ENCODE measurements at regions not wholly inside any gene's neighbourhood (a gene's known extent, or its start where the extent isn't known, plus 50 kb on each side); places are given as distances from the start of the nearest gene placed in this dataset.

DNA sequence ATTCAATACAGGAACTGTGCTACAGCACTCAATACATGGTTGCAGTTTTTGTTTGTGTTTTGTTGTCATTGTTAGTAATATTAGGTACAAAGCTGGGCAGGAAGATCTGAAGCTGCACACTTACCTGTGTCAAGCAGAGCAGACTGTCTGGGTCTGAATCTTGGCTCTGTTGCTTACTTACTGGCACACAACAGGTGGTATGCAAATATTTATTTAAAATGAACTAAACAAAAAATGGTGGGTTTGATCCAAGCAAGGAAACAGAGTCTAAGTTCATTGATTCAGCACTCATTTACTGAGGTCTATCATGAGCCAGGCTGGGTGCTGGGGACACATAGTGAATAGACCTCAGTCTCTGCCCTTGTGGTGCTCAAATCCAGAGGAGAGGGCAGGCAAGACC lies 230.4 kb downstream of the OMA1 start:
- no peak for DNase-seq
- intact Hi-C loops (cut with DNase I): no loop called here

DNA sequence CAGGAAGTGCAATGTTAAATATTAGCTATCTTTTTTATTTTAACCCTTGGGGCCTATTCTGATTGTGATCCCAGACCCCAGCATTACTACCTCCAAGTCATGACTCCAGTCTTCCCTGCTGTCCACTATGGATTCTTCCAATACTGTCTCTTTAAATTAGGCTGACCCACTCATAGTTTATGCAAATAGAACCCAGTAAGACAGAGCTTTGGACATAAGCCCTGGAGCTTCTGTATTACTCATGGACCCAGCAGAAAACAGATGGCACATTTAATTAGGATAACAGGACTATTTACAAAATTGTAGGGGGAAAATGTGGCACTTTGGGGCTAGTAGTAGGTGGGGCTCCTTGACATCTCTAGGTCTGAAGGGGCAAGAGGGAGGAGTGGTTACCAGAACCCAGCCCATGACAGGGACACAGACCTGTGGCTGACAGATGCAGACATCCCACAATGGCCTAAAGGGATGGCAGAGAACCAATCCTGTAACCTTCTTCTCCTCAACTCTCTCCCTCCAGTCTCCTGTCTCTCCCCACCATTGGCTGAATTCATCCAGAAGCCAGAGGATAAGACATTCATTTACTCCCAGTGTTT lies 233.5 kb downstream of the OMA1 start:
- intact Hi-C loops (cut with DNase I): no loop called here
- no peak for DNase-seq

- intact Hi-C loops (cut with DNase I): no loop called here
- DNase-seq: no peak
Observed at GRCh38 chr1:58312461-58312860, 234.1 kb downstream of the OMA1 start.

- no peak for DNase-seq
- intact Hi-C loops (cut with DNase I): no loop called here
Observed at GRCh38 chr1:58310881-58311280, 235.6 kb downstream of the OMA1 start.

DNA sequence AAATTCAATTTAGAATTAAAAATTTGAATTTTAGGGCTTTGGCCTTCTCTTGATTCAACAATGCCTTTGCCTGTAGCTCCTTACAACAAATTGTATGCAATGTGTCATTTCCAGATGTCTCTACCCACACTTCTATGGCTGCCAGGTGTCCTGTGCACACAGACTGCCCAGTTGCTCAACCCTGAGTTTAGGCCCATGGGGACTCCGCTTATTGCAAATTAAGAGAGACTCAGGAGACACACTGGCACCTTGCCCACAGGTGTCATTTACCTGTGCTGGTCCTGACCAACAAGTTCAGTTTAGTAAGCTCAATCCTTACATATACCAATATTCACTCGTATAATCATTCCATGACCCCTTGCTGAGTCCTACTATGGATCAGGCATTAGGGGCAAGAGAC lies 236.1 kb downstream of the OMA1 start:
- intact Hi-C loops (cut with DNase I): no loop called here
- no peak for DNase-seq

DNA sequence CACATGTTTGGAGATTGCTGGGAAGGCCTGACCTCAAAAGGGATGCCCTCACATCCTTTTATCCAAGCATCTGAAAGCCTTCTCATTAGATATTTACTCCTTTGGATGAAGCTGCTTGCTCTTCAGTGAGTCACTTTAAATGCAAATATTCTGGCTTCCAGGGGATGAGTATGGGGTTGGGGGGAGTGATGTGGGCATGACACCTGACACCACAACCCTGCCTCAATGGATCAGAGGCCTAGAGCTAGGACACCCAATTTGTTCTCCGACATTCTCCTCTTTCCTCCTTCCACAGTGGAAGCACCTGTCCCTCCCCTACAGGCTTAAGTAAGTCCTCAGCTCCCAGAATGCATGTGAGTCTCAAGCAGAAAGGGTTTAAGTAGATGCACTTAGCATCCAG lies 238.3 kb downstream of the OMA1 start:
- intact Hi-C loops (cut with DNase I): no loop called here

DNA sequence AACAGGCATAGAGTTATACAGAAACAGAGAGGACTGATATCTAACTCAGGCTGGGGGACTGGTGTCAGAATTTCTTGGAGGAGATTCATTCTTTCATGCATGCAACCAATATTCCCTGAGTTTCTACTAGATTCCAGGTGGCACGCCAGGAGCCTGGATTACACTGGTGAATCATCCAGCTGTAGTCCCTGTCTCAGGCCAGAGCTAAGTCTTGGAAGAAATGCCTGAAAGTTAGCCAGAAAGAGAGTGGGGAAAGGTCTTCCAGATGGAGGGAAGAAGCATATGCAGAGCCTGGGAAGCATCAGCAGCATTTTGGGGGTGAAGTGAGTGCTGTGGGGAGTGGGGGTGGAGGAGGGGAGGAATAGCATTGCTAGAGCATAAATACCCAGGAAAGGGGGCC lies 239.1 kb downstream of the OMA1 start:
- intact Hi-C loops (cut with DNase I): no loop called here
- no peak for DNase-seq

More for the DNA sequence above, 238.3 kb downstream of the OMA1 start:
- no peak for DNase-seq

- intact Hi-C loops (cut with DNase I): no loop called here
- DNase-seq: no peak
Observed at GRCh38 chr1:58305622-58306021, 240.9 kb downstream of the OMA1 start.

GRCh38 chr1:58304346-58304975 lies 242.1 kb downstream of the OMA1 start:
- intact Hi-C loops (cut with DNase I): no loop called here
- DNase-seq: no peak

- no peak for DNase-seq
- intact Hi-C loops (cut with DNase I): no loop called here
Observed at GRCh38 chr1:58303841-58304240, 242.7 kb downstream of the OMA1 start.

GRCh38 chr1:58293388-58293787 lies 253.1 kb downstream of the OMA1 start:
- no peak for DNase-seq
- intact Hi-C loops (cut with DNase I): no loop called here

DNA sequence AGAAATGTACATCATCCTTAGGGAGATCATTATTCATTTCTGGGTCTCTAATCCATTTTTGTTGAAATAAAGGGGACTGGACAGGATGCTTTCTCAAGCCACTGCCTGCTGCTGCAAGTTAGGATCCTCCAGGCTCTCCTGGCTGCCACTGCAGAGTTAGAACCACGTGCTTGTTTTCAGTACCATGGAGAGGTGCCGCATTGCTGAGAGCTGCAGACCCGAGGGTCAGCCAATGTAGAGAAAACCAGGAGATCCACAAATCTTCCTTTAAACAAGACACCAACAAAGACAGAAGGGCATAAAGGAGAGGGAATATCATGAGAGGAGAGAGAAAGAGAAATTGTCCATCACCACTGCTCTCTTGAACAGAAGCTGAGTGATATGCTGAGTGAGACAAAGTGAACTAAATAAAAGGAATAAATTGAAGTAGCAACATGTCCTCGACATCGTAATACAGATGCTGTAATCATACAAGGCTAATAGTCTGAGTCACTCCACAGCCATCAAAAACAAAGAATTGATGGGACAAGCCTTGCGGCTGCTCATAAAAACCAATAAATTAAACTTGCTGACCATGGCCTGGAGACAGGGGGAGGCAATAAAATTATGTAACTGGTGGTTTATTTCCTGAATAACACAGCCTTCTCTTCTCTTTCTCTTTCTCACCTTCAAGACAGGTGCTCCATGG lies 255.7 kb downstream of the OMA1 start:
- intact Hi-C loops (cut with DNase I): no loop called here
- DNase-seq: no peak

DNA sequence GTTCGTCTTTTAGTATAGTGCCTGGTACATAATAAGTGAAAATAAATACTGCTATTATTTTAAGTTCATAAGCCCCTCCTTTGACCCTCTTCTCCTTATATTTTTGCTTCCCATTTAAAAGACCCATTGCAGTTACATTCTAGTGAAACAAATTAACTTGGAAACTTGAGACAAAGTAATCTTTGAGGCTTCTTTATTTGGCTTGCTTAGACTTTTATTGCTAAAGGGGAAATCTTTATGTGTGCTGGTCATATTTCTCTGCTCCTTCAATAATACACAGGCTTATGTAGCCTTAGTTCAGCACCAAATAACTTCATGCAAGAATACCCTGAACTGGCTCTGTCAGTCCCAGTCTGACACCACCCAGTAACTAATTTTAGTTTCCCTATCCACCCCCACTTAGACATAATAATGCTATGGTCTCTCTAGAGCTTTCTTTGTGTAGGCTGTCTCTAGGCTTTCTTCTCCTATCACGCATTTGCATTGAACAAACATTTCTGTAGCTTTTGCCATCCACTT lies 257.8 kb downstream of the OMA1 start:
- no peak for DNase-seq
- intact Hi-C loops (cut with DNase I): no loop called here

DNA sequence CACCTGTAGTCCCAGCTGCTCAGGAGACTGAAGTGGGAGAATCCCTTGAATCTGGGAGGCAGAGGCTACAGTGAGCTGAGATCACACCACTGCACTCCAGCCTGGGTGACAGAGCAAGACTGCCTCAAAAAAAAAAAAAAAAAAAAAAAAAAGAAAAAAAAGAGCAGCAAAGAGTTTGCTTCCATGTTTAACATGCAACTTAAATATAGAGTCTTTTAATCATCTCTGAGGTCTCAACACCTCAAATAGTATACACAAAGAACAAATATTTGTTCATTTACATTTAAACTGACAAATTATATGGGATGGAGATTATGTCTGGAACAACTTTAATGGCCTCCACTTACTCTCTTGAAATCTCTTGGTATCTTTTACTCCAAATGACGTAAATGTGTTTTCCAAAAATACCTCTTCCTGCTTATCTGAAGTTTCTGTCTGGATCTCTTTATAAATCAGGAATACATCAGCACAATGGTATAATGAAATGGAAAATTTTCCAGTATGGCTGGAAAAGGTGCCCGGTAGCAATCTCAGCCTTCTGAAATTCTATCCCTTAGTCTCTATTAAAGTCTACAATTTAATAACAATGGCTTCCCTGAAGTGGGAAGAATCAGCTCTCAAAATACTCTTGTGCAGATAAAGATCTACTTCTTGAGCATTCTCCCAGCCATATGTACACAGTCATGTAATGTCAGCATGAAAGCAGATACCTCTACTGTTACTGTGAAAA lies 258.5 kb downstream of the OMA1 start:
- intact Hi-C loops (cut with DNase I): no loop called here
- no peak for DNase-seq

GRCh38 chr1:58284225-58284510 lies 262.4 kb downstream of the OMA1 start:
- DNase-seq: no peak
- intact Hi-C loops (cut with DNase I): no loop called here

- DNase-seq: no peak
- intact Hi-C loops (cut with DNase I): no loop called here
Observed at GRCh38 chr1:58283388-58284224, 262.9 kb downstream of the OMA1 start.

- intact Hi-C loops (cut with DNase I): no loop called here
- DNase-seq: no peak
Observed at GRCh38 chr1:58282623-58283387, 263.7 kb downstream of the OMA1 start.

DNA sequence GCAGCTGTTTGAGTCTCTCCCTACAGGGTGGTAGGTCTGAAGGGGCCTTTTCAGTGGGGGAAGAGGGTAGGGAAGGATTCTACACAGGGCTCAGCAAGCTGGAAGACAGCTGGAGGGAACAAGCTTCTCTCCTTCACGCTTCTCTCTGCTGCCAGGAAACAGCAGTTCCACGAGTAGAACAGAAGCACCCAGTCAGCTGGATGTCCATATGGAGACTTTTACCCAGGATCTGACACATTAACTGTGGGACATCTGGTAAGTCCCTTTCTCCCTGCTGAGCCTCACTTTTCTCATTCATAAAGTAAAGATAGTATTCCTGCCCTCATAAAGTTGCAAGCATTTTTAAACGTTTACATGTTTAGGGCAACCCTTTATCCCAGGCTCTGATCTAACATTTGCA lies 280.3 kb downstream of the OMA1 start:
- DNase-seq: no peak
- intact Hi-C loops (cut with DNase I): no loop called here

GRCh38 chr1:58264462-58264861 lies 282.1 kb downstream of the OMA1 start:
- DNase-seq: no peak

DNA sequence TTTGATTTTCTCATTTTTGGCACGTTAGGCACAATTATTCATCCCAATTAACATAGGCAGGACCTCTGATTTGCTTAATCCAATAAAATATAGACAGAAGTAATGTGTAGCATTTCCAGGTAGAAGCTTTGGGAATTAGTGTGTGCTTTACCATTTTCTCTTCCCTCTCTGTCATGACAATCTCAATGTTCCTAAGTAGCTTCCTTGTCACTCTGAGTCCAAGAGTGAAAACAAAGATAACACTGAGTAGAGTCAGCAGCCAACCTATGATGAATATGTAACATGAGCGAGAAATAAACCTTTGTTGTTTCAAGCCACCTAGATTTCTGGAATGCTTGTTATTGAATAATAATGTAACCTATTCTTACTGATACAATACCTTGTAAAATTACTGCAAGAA lies 283.8 kb downstream of the OMA1 start:
- no peak for DNase-seq
- intact Hi-C loops (cut with DNase I): no loop called here

More at GRCh38 chr1:58264462-58264861, 282.1 kb downstream of the OMA1 start:
- intact Hi-C loops (cut with DNase I): no loop called here

Measured in posterior cingulate gyrus (tissue), 11 donors.